ENCODE measurements at regions not wholly inside any gene's neighbourhood (a gene's known extent, or its start where the extent isn't known, plus 50 kb on each side); places are given as distances from the start of the nearest gene placed in this dataset.
A peak's percentile ranks its signal among the peaks of the same experiment; 100 is the strongest.

GRCh38 chr5:56651893-56652292 is 163.5 kb upstream of the MAP3K1 start:
- TF ChIP-seq CTCF (IDR thresholded peaks at IDR 0.05; ENCODE audit: extremely low read depth, missing control alignments), result no peak
- no peak for DNase-seq (ENCODE audit: low spot score)

- no peak for DNase-seq (ENCODE audit: low spot score)
Measured at GRCh38 chr5:56650386-56650785, 165.0 kb upstream of the MAP3K1 start.

GRCh38 chr5:56649569-56649968 is 165.8 kb upstream of the MAP3K1 start:
- no peak for TF ChIP-seq CTCF (IDR thresholded peaks at IDR 0.05; ENCODE audit: extremely low read depth, missing control alignments)
- no peak for DNase-seq (ENCODE audit: low spot score)

More at GRCh38 chr5:56650386-56650785, 165.0 kb upstream of the MAP3K1 start:
- no peak for TF ChIP-seq CTCF (IDR thresholded peaks at IDR 0.05; ENCODE audit: extremely low read depth, missing control alignments)

GRCh38 chr5:56648460-56649034 is 166.8 kb upstream of the MAP3K1 start:
- no peak for DNase-seq (ENCODE audit: low spot score)

GRCh38 chr5:56647099-56647850 is 168.1 kb upstream of the MAP3K1 start:
- DNase-seq (ENCODE audit: low spot score), result no peak
- TF ChIP-seq CTCF (IDR thresholded peaks at IDR 0.05; ENCODE audit: extremely low read depth, missing control alignments), result no peak

More at GRCh38 chr5:56648460-56649034, 166.8 kb upstream of the MAP3K1 start:
- TF ChIP-seq CTCF (IDR thresholded peaks at IDR 0.05; ENCODE audit: extremely low read depth, missing control alignments), result no peak

GRCh38 chr5:56641635-56642260 is 173.6 kb upstream of the MAP3K1 start:
- no peak for TF ChIP-seq CTCF (IDR thresholded peaks at IDR 0.05; ENCODE audit: extremely low read depth, missing control alignments)
- no peak for DNase-seq (ENCODE audit: low spot score)

- TF ChIP-seq CTCF (IDR thresholded peaks at IDR 0.05; ENCODE audit: extremely low read depth, missing control alignments), result no peak
- DNase-seq (ENCODE audit: low spot score), result peak; percentile 17
Measured at GRCh38 chr5:56640763-56641406, 174.5 kb upstream of the MAP3K1 start.

Measured in GM20000 (cell line).